HG03575 (cell line): ENCODE measurements at regions not wholly inside any gene's neighbourhood (a gene's known extent, or its start where the extent isn't known, plus 50 kb on each side); places are given as distances from the start of the nearest gene placed in this dataset.

Source experiments
- ATAC-seq: cut with Tn5 transposase; IDR thresholded peaks from one replicate; pipeline ENCODE4 v1.9.1; 2021; ENCODE audit not compliant: unreplicated experiment, insufficient number of reproducible peaks, low FRiP score; ENCODE audit errors: extremely low read depth

GRCh38 chr16:73298562-73298961 is 250.6 kb upstream of the ZFHX3 start:
- ATAC-seq = no peak

- ATAC-seq = no peak
Measured at GRCh38 chr16:73290258-73290657, 242.3 kb upstream of the ZFHX3 start.

DNA sequence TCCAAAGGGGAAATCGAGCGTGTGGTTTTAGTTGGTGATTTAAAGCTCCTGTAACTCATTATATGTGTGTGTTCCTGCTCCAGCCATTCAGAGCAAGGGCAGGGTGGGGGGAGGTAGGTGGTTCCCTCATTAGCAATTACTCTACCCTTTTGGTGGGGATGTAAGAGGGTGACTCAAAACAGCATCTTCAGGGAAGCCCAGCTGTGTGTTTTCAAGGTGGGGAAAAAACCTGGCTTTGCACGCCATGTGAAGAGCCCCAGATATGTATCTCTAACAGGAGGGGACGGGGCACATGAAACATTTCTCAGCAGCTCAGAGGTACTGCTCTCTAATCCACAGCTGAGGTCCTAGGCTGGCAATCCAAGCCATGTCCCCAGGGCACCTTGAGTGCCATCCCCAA is 241.3 kb upstream of the ZFHX3 start:
- ATAC-seq = peak; percentile 89

DNA sequence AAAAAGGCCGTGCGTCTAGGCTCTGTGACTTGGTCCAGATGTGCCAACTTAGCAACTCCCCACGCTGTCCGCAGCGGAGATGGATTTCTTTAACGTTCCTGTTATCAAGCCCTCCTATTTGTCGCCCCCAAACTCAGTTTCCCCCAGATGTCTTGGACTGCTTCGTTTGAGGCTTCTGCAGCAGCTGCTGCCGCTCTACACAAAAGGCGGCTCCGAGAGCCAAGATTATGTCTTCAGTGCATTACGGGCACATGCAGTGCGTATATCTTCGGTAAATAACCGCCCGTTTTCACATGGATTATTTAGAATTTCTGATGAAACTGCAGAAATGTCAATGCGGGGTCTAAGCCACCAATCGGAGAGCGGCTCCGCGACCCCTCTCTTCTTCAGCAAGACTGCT is 240.6 kb upstream of the ZFHX3 start:
- ATAC-seq = no peak

GRCh38 chr16:73287859-73288405 is 240.0 kb upstream of the ZFHX3 start:
- ATAC-seq = no peak

GRCh38 chr16:73286346-73287267 is 238.7 kb upstream of the ZFHX3 start:
- no peak for ATAC-seq

- no peak for ATAC-seq
Measured at GRCh38 chr16:73285436-73286201, 237.7 kb upstream of the ZFHX3 start.

DNA sequence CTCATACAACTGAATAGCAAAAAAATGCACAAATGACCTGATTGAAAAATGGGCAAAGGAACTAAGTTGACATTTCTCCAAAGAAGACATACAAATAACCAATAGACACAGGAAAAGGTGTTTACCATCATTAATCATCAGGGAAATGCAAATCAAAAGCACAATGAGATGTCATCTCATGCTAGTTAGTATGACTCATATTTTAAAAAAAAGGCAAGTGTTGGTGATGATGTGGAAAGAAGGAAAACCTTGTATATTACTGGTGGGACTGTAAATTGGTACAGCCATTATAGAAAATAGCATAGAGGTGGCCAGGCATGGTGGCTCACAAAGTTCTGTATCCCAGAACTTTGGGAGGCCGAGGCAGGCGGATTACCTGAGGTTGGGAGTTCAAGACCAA is 232.5 kb upstream of the ZFHX3 start:
- no peak for ATAC-seq

GRCh38 chr16:73279451-73279850 is 231.5 kb upstream of the ZFHX3 start:
- ATAC-seq = no peak

DNA sequence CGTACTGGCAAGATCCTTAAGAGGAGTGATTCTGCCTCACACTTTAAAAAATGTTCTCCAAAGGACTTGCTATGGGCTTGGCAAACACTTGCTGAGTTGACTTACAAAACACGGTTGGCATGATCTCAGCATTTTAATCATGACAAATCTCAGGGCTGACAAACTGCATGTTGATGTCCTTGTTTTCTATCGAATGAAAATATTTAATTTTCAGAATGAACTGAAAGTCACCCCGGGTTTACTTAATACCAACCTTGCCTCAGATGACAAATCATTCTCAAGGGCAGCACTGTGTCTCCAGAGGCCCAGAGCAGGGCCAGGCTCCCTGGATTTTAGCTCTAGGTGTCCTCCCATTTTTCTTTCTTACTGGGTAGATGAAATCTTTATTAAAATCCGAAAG is 229.1 kb upstream of the ZFHX3 start:
- no peak for ATAC-seq

DNA sequence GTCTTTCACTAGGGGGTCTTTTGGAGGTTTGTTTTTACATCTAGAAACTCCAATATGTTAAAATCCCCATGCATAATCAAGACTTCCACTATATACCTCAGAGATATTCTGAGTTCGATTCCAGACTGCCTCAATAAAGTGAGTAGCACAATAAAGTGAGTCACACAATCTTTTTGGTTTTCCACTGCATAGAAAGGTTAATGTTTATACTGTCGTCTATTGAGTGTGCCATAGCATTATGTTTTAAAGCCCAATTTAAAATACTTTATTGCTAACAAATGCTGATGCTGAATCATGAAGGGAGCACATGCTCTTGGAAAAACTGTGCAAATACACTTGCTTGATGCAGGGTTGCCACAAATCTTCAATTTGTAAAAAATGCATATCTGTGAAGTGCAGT is 227.5 kb upstream of the ZFHX3 start:
- no peak for ATAC-seq

GRCh38 chr16:73275024-73275423 is 227.1 kb upstream of the ZFHX3 start:
- ATAC-seq = no peak

DNA sequence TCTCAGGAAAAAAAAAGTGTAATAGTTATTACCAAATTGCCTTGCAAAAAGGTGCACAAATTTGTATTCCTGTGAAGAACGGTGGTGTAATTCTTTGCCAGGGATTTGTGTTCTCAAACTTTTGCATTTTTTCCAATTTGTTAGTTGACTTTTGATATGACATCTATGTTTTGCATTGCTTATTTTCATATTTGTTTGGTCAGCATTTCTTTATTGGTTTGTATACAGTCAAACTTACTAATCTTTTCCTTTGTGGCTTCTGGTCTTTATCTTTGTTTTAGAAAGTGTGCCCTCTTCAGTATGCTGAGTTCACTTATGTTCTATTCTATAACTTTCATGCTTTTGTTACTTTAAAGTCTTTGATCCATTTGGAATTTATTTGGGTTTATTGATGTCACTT is 226.2 kb upstream of the ZFHX3 start:
- no peak for ATAC-seq

DNA sequence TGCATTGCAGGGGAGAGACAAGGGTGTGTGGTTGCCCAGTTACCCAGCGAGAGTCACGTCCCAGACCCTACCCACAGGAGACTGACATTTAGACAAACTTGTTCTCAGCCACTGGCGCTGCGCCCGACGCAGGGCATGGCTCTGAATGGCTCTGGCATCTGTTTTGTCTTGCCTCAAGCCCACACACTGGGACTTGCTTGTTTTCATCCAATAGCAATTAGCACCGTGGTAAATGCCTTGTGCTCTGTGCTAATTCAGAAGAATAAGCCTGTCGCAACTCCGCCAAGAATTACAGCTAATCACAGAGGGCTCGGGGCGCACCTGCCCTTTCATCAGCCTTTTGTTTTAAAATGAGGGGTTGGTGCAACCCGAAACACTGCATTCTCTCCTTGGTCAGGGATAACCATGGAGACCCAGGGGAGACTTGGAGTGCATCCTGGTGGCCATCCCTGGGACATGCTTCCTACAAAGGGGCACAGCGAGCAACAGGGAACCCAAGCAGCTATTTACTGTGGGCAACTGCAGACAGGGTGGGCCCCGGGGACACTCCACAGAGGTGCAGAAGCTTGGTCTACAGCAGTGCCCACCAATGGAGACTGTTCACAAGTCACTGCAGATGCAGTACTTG is 220.6 kb upstream of the ZFHX3 start:
- ATAC-seq = no peak

GRCh38 chr16:73265935-73266334 is 218.0 kb upstream of the ZFHX3 start:
- ATAC-seq = no peak

DNA sequence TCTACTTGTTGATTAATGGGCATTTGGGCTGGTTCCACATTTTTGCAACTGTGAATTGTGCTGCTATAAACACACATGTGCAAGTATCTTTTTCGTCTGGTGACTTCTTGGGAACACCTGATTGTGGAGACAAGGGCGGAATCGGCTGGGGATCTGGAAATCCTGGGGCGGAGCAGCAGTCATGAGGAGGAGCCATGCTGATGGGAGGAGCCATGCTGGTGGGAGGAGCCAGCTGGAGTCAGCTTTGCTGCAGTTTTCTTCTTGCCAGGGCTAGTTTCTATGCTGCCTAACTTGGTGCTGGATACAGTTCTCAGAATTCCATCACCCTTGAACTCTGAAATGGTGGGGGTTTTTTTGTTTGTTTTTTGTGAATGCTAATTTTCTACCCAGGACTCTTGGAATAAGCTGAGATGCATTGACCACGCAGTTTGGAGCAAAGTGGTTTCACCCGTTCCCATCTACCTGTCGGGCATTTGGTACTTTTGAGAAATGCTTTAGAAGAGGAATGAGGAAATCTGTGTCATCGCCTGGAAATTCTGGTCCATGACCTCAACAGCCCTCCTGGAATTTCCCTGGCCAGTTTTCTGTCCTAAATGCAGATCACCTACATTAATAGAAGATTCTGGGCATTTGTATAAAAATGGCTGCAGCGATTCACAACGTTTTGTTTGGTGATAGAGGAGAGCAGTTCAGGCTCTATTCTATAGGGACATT is 217.4 kb upstream of the ZFHX3 start:
- ATAC-seq = no peak

- ATAC-seq = no peak
Measured at GRCh38 chr16:73262931-73263330, 215.0 kb upstream of the ZFHX3 start.

- no peak for ATAC-seq
Measured at GRCh38 chr16:73255031-73255430, 207.1 kb upstream of the ZFHX3 start.

- ATAC-seq = no peak
Measured at GRCh38 chr16:73253922-73254480, 206.1 kb upstream of the ZFHX3 start.
